Keratinocyte (primary cell): ENCODE measurements at regions not wholly inside any gene's neighbourhood (a gene's known extent, or its start where the extent isn't known, plus 50 kb on each side); places are given as distances from the start of the nearest gene placed in this dataset.

Experiments used
- DNase-seq: peaks from one replicate; pipeline ENCODE4 v3.0.0-alpha.2; 2011; ENCODE audit warnings: low read depth, missing footprints, low spot score
- FAIRE-seq: peaks from 2 replicates; lab custom pipeline; 2011; peaks lifted over from hg19 to GRCh38; lab: Jason Lieb, UNC
- H2AFZ ChIP-seq: 2 replicates; pipeline ENCODE4 v1.6.0; 2012; ENCODE audit warnings: low read length, control low read depth, inconsistent platforms; ENCODE audit not compliant: control insufficient read depth
- H3K27ac ChIP-seq: 2 replicates; pipeline ENCODE4 v1.5.1; 2011; ENCODE audit warnings: low read length; ENCODE audit not compliant: control insufficient read depth, insufficient read depth
- H3K27me3 ChIP-seq: 3 replicates; pipeline ENCODE4 v1.6.0; 2011; ENCODE audit warnings: low read length; ENCODE audit not compliant: control insufficient read depth, insufficient read depth; ENCODE audit errors: extremely low read depth
- H3K36me3 ChIP-seq, 2 experiments: 2 replicates in 1 of 2; 3 replicates in 1 of 2; pipeline ENCODE4 v1.5.1; 2011; ENCODE audit warnings: low read length in 2 of 2, mild to moderate bottlenecking in 1 of 2; ENCODE audit not compliant: control insufficient read depth in 2 of 2, insufficient read depth in 2 of 2; ENCODE audit errors: extremely low read depth in 1 of 2
- H3K4me1 ChIP-seq: 3 replicates; pipeline ENCODE4 v1.5.1; 2011; ENCODE audit warnings: low read length; ENCODE audit not compliant: control insufficient read depth, insufficient read depth; ENCODE audit errors: extremely low read depth
- H3K4me2 ChIP-seq: 3 replicates; pipeline ENCODE4 v1.6.0; 2011; ENCODE audit warnings: low read depth, low read length; ENCODE audit not compliant: control insufficient read depth, insufficient read depth; ENCODE audit errors: extremely low read depth
- H3K4me3 ChIP-seq, 3 experiments: fragments of 200-600 bp in 1 of 3; sonication (generic) in 1 of 3; 2 replicates in 2 of 3; 3 replicates in 1 of 3; pipeline ENCODE4 v1.5.1; 2011 to 2016; ENCODE audit warnings: low read length in 3 of 3, mild to moderate bottlenecking in 3 of 3, control low read depth in 2 of 3, inconsistent platforms in 1 of 3, low read depth in 1 of 3, mixed read lengths in 1 of 3, mixed run types in 1 of 3, moderate library complexity in 1 of 3; ENCODE audit not compliant: control insufficient read depth in 2 of 3, insufficient read depth in 2 of 3; ENCODE audit errors: extremely low read depth in 1 of 3
- H3K79me2 ChIP-seq: 2 replicates; pipeline ENCODE4 v1.6.0; 2012; ENCODE audit warnings: low read length; ENCODE audit not compliant: control insufficient read depth, insufficient read depth
- H3K9ac ChIP-seq: 3 replicates; pipeline ENCODE4 v1.6.0; 2011; ENCODE audit warnings: low read length; ENCODE audit not compliant: control insufficient read depth, insufficient read depth; ENCODE audit errors: extremely low read depth
- H3K9me1 ChIP-seq: 3 replicates; pipeline ENCODE4 v1.6.0; 2011; ENCODE audit warnings: low read length; ENCODE audit not compliant: control insufficient read depth, insufficient read depth; ENCODE audit errors: extremely low read depth
- H3K9me3 ChIP-seq: 2 replicates; pipeline ENCODE4 v1.5.1; 2012; ENCODE audit warnings: low read depth, low read length; ENCODE audit not compliant: control insufficient read depth
- H4K20me1 ChIP-seq: 3 replicates; pipeline ENCODE4 v1.6.0; 2011; ENCODE audit warnings: low read length; ENCODE audit not compliant: control insufficient read depth, insufficient read depth; ENCODE audit errors: extremely low read depth
- EZH2 ChIP-seq: IDR thresholded peaks from one replicate; pipeline ENCODE4 v1.6.1; 2012; ENCODE audit warnings: inconsistent platforms, mild to moderate bottlenecking, low read length, moderate library complexity
- dilution Hi-C: fragments of 300-500 bp; cut with MboI; formaldehyde crosslinking; loops from one replicate; pipeline ENCODE4 v1.7.0; 2020; ENCODE audit warnings: low sequenced_read_pairs; ENCODE audit not compliant: extremely low pct_ligation_motif_present
- small RNA-seq, 3 experiments: library from RNA; depleted of rRNA; stranded (forward); fragments of <200 nt; gene quantifications; one replicate each; pipeline ENCODE3, GENCODE V24; 2012; ENCODE audit warnings: low read depth in 3 of 3, low replicate concordance in 1 of 3; ENCODE audit not compliant: insufficient read length in 3 of 3
- TF ChIP-seq, protein P1 (sequence below), 3 experiments: IDR thresholded peaks in 1 of 3; conservative IDR thresholded peaks in 1 of 3; optimal IDR thresholded peaks in 1 of 3; 2 replicates in 2 of 3; 3 replicates in 1 of 3; pipeline versions ENCODE3 to v1.5.1; 2011; ENCODE audit warnings: low read length in 3 of 3, mild to moderate bottlenecking in 3 of 3, moderate library complexity in 2 of 3, control low read depth in 1 of 3, inconsistent platforms in 1 of 3; ENCODE audit not compliant: insufficient read depth in 2 of 3; ENCODE audit errors: extremely low read depth in 1 of 3

DNA sequence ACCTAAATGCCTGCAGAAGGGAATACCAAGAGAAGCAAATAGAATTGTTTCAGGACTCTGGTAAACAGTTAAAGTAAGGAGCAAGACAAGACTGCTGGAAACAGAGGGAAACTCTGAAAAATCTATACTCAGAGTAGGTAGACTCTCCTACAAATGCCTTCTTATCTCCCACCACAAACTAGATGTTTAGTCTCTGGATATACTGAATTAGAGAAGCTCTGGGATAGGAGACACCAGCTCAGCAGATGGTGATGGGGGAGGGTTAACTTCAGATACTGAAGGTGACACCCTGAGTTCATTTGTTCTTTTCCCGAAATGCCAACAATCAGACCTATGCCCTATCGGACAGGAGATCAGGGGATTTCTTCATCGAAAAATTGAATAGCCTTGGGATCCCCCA, 54.1 kb upstream of the CHD1 start:
- Histone ChIP-seq H4K20me1 (no peaks in the 10 kb centered on the region), H3K9me3 (no peaks in the 10 kb centered on the region), H3K9me1 (no peaks in the 10 kb centered on the region), H3K4me2 (no peak overlapping the region), H3K27me3 (no peaks in the 10 kb centered on the region), H3K9ac (no peak overlapping the region), H3K4me1 (no peaks in the 10 kb centered on the region), H3K27ac (no peak overlapping the region), H3K36me3 (no peaks in the 10 kb centered on the region), H2AFZ (no peak overlapping the region), H3K4me3 (no peak overlapping the region), H3K79me2 (no peaks in the 10 kb centered on the region)
- dilution Hi-C loops: no loop called here
- no peak for TF ChIP-seq EZH2
- TF ChIP-seq, protein P1, sequence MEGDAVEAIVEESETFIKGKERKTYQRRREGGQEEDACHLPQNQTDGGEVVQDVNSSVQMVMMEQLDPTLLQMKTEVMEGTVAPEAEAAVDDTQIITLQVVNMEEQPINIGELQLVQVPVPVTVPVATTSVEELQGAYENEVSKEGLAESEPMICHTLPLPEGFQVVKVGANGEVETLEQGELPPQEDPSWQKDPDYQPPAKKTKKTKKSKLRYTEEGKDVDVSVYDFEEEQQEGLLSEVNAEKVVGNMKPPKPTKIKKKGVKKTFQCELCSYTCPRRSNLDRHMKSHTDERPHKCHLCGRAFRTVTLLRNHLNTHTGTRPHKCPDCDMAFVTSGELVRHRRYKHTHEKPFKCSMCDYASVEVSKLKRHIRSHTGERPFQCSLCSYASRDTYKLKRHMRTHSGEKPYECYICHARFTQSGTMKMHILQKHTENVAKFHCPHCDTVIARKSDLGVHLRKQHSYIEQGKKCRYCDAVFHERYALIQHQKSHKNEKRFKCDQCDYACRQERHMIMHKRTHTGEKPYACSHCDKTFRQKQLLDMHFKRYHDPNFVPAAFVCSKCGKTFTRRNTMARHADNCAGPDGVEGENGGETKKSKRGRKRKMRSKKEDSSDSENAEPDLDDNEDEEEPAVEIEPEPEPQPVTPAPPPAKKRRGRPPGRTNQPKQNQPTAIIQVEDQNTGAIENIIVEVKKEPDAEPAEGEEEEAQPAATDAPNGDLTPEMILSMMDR (optimal IDR thresholded peaks at IDR 0.05 in 1 of 3, IDR thresholded peaks at IDR 0.05 in 1 of 3, conservative IDR thresholded peaks at IDR 0.05 in 1 of 3; ENCODE audit: extremely low read depth in 1 of 3, insufficient read depth in 2 of 3, low read length in 3 of 3): no peak
- FAIRE-seq: no peak
- no peak for DNase-seq

Small RNA genes lying in the stretch of these regions (small RNA-seq; reads per million reads assigned to genes)
- 0 reads per million in 3 experiments for gene MTND4LP5
- 0 reads per million in 3 experiments for gene RF00019
- 0 reads per million in 3 experiments for gene RNU6-1119P
